Muscle of leg (tissue), 3 donors: ENCODE measurements at regions not wholly inside any gene's neighbourhood (a gene's known extent, or its start where the extent isn't known, plus 50 kb on each side); places are given as distances from the start of the nearest gene placed in this dataset.
A peak's percentile ranks its signal among the peaks of the same experiment; 100 is the strongest.
"Not testable (repeated sequence)": the region's sequence is repeated elsewhere in the genome, so short reads cannot be mapped to it uniquely, and the experiment has no call there.

ENCODE experiments used
- DNase-seq: peaks from one replicate; pipeline ENCODE4 v3.0.0; 2013
- H3K27ac ChIP-seq: one replicate; pipeline ENCODE4 v1.5.1; 2013; ENCODE audit warnings: mild to moderate bottlenecking, low read length, control low read depth
- H3K27me3 ChIP-seq: one replicate; pipeline ENCODE4 v1.6.1; 2013; ENCODE audit warnings: low read length; ENCODE audit not compliant: control insufficient read depth, insufficient read depth
- H3K36me3 ChIP-seq: one replicate; pipeline ENCODE4 v1.6.1; 2013; ENCODE audit warnings: low read length; ENCODE audit not compliant: control insufficient read depth, insufficient read depth
- H3K4me1 ChIP-seq: one replicate; pipeline ENCODE4 v1.6.1; 2013; ENCODE audit warnings: low read length; ENCODE audit not compliant: control insufficient read depth, insufficient read depth
- H3K4me3 ChIP-seq: one replicate; pipeline ENCODE4 v1.5.1; 2013; ENCODE audit warnings: low read length, control low read depth
- H3K9me3 ChIP-seq: replicated peaks from 2 replicates; pipeline ENCODE4 v1.6.1; 2013; ENCODE audit warnings: low read depth, low read length; ENCODE audit not compliant: control insufficient read depth
- WGBS: methylation state at CpG from one replicate; pipeline ENCODE4 v1.1.5; 2013; ENCODE audit warnings: missing lambda C conversion rate; ENCODE audit not compliant: insufficient coverage; 5-methylcytosine and 5-hydroxymethylcytosine counted together

DNA sequence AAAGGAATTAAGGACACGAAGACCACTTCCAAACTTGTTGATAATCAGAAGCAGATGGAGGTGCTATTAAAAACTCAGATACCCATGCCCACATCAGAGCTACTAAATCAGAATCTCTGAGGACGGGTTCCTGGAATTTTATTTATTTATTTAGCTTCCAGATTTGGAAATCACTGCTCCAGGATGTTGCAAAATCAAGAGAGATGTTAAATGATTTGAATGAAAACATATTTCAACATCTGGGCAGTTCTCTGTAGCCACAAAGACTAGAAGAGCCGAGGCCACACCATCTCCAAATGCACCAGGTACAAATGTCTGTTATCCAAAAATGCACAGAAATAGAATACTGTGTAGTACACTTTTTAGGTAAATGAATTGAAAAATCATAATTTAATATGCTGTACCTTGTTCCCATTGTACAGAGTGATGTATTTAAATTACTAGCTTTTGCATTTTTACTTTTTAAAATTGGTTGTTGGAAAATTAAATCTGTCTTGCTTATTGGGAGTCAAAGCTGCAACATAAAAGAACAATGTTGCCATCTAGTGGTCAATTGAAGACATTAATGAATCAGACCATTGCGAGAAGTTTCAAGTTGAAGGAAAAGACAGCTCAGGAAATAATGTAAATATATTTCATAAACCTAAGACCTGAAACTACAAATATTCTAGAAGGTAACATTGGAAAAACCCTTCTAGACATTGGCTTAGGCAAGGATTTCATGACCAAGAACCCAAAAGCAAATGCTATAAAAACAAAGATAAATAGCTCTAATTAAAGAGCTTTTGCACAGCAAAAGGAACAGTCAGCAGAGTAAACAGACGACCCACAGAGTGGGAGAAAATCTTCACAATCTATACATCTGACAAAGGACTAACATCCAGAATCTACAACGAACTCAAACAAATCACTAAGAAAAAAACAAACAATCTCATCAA is 151.3 kb upstream of the TTC29 start:
- Histone ChIP-seq H3K27ac (no peak overlapping the region), H3K27me3 (no peaks in the 10 kb centered on the region), H3K9me3 (no peaks in the 10 kb centered on the region), H3K36me3 (no peaks in the 10 kb centered on the region), H3K4me3 (no peak overlapping the region), H3K4me1 (no peaks in the 10 kb centered on the region)
- DNase-seq = peak; percentile 72
- no CpG with 5 or more reads among the region's 6 CpGs for WGBS

DNA sequence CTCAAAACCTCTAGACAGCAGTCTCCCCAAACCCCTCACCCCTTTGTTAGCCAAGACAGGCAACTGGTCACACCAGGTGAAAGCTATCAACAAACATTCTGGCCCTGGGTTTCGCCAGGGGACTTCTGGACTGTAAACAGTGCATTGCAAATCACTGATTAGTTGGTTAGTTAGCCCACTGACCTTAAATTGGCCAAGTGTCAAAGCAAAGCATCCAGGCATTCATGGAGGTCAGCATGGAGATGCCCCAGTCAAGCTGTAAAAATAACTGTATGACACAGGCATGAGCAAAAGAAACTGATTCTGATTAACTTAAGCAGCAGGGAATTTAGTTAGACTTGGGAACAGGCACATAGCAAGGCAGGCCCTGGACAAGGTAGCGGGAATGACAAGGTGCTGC is 156.0 kb upstream of the TTC29 start:
- Histone ChIP-seq H3K27me3 (no peaks in the 10 kb centered on the region), H3K4me3 (no peak overlapping the region), H3K27ac (no peak overlapping the region), H3K4me1 (peaks cover 7% of the 10 kb centered on the region), H3K36me3 (no peaks in the 10 kb centered on the region), H3K9me3 (no peaks in the 10 kb centered on the region)
- WGBS = 67% methylated on average over 1 of the region's 2 CpGs
- no peak for DNase-seq

DNA sequence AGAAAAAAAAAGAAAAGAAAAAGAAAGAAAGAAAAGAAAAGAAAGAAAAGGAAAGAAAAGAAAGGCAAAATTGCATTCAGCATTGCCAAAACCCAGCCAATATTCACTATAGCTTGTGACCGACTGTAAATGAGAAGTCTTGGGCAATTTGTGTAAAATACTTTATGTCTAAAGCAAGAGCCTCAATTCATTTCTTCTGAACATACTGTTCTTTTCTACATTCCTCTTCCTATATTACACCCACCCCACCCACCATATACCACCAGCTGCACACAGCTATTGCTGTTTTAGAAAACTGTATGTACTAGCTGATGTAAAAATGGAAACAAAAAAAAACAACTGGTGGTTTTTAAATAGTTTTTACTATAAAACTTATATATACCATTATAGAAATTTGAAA is 156.9 kb upstream of the TTC29 start:
- DNase-seq = no peak
- no peak overlapping the region for H3K4me3 ChIP-seq
- no peaks in the 10 kb centered on the region for H3K36me3 ChIP-seq
- no peak overlapping the region for H3K27ac ChIP-seq
- H3K4me1 ChIP-seq = peaks cover 7% of the 10 kb centered on the region
- no peaks in the 10 kb centered on the region for H3K27me3 ChIP-seq
- H3K9me3 ChIP-seq = no peaks in the 10 kb centered on the region
- WGBS = no CpG with 5 or more reads among the region's 1 CpG

GRCh38 chr4:147103403-147103946 is 157.8 kb upstream of the TTC29 start:
- peak; percentile 53 for DNase-seq
- H3K4me3 ChIP-seq = no peak overlapping the region

DNA sequence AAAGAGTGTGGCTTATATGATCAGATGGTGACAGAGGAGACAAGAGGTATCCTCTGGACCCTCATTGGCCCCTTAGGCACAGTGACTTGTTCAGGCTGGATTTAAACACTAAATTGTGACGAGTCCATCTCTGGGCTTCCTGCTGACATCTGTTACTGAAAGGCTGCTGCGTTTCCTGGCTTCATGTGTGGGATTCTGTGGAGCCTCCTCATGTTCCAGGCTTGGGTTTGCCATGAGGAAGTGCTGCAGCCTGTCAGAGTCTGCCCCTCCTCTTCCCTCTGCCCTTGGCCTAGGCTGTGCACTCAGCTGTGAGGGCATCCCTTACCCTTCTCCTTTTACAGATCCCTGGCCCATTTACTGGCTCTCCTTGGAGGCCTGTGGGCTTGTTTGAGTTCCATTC is 159.1 kb upstream of the TTC29 start:
- 50% methylated on average over 2 of the region's 2 CpGs for WGBS
- DNase-seq = peak; percentile 47
- Histone ChIP-seq H3K9me3 (no peaks in the 10 kb centered on the region), H3K4me1 (peaks cover 7% of the 10 kb centered on the region), H3K36me3 (no peaks in the 10 kb centered on the region), H3K4me3 (no peak overlapping the region), H3K27me3 (no peaks in the 10 kb centered on the region), H3K27ac (no peak overlapping the region)

More at GRCh38 chr4:147103403-147103946, 157.8 kb upstream of the TTC29 start:
- Histone ChIP-seq H3K27ac (peak overlapping the region; percentile 60), H3K27me3 (no peaks in the 10 kb centered on the region), H3K4me1 (peaks cover 7% of the 10 kb centered on the region), H3K9me3 (no peaks in the 10 kb centered on the region), H3K36me3 (no peaks in the 10 kb centered on the region)
- WGBS = 20% methylated on average over 4 of the region's 8 CpGs

DNA sequence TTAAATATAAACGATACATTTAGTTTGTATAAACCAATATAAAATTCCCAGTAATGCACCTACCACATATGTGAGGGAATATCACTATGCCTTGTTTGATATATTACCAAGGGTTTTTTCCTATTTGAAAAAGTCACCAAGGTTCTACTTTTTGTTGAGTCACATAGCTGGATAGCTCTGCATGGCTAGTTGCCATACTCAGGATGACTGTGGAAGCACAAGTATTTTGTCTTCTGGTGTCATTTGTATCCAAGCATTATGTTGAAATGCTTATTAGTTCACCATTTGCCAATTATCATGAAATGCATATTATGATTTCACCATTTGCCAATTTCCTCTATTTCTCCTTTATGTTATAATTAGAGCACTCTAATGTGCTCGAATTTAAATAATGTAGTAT is 162.7 kb upstream of the TTC29 start:
- H3K4me1 ChIP-seq = peaks cover 4% of the 10 kb centered on the region
- H3K36me3 ChIP-seq = no peaks in the 10 kb centered on the region
- no peak overlapping the region for H3K4me3 ChIP-seq
- no peak for DNase-seq
- no CpG with 5 or more reads among the region's 2 CpGs for WGBS
- no peak overlapping the region for H3K27ac ChIP-seq
- no peaks in the 10 kb centered on the region for H3K27me3 ChIP-seq
- H3K9me3 ChIP-seq = no peaks in the 10 kb centered on the region

GRCh38 chr4:147109800-147110199 is 164.1 kb upstream of the TTC29 start:
- no peaks in the 10 kb centered on the region for H3K27me3 ChIP-seq
- no peaks in the 10 kb centered on the region for H3K36me3 ChIP-seq
- no peak overlapping the region for H3K4me3 ChIP-seq
- no CpG with 5 or more reads among the region's 1 CpG for WGBS
- no peak overlapping the region for H3K27ac ChIP-seq
- no peaks in the 10 kb centered on the region for H3K4me1 ChIP-seq
- H3K9me3 ChIP-seq = no peaks in the 10 kb centered on the region
- DNase-seq = no peak

DNA sequence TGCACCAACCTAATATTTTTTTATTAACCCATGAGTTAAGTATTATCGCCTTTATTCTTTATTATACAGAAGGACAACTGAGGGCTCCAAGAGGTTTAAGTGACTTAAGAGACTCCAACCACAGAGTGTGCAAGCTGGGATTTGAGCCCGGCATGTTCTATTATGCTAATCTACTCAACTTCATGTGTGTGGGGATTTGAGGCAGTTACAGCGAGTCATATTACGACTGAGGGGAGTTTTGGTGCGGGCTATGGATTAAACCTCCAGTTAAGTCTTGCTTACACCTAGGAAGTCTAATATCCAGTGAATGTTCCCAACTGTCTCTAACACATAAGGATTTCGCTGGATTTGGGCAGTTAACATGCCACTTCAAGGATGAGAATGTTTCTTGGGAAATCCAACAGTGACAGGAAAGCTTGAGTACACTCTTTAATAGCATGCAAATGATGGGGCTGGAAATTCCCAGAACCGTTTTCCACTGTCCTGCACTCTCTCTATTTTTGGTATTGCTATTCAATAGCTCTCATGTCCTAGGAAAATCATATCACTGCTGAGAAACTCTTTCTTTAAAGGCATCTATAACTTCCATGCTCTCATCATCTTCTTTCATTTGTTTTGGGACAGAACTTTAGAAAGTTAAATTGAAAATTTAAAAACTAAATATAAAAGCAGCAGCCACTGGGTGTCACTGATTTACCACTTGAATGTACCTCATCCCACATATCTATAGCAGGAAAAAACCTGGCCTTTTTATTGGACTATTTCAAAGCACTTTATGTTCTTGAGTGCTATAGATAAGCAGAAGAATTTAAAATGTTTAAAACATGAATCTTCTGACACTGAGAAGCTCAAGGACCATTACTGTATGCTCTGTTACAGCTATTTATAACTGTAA is 165.1 kb upstream of the TTC29 start:
- H3K27ac ChIP-seq = no peak overlapping the region
- DNase-seq = peak; percentile 52
- no peaks in the 10 kb centered on the region for H3K36me3 ChIP-seq
- no peak overlapping the region for H3K4me3 ChIP-seq
- H3K9me3 ChIP-seq = no peaks in the 10 kb centered on the region
- H3K4me1 ChIP-seq = no peaks in the 10 kb centered on the region
- H3K27me3 ChIP-seq = no peaks in the 10 kb centered on the region
- WGBS = no CpG with 5 or more reads among the region's 7 CpGs

DNA sequence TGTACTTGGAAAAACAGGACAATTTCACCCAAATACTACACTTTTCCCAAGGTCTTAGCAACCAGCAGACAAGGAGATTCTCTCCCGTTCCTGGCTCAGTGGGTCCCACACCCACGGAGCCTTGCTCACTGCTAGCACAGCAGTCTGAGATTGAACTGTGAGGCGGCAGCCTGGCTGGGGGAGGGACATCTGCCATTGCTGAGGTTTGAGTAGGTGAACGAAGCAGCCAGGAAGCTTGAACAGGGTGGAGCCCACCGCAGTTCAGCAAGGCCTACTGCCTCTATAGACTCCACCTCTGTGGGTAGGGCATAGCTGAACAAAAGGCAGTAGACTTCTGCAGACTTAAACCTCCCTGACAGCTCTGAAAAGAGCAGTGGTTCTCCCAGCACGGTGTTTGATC is 166.5 kb upstream of the TTC29 start:
- not testable (repeated sequence) for H3K4me3 ChIP-seq
- WGBS = 56% methylated on average over 4 of the region's 6 CpGs

DNA sequence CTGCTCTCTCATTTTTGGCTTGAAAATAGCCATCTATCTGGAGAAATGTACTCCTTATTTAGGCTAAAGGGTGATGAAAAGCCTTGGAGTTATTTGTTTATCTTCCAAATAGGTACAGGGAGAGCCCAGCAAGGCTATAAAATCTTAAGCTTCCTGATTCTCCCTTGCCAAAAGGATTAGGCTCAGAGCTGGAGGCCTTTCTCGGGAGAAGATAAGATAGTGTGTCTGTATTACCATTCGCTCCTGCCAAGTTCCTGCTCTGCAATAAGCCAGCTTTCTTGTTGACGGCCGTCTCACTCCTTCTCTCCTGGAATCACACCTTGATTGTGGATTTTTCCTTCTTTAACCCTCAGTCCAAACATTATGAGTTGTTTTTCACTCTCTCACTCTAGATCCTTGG is 171.8 kb upstream of the TTC29 start:
- H3K27ac ChIP-seq = no peak overlapping the region
- H3K36me3 ChIP-seq = no peaks in the 10 kb centered on the region
- H3K4me1 ChIP-seq = no peaks in the 10 kb centered on the region
- H3K9me3 ChIP-seq = no peaks in the 10 kb centered on the region
- no CpG with 5 or more reads among the region's 4 CpGs for WGBS
- no peak overlapping the region for H3K4me3 ChIP-seq
- peak; percentile 42 for DNase-seq
- H3K27me3 ChIP-seq = no peaks in the 10 kb centered on the region

More for the DNA sequence above, 166.5 kb upstream of the TTC29 start:
- not testable (repeated sequence) for H3K4me1 ChIP-seq, H3K36me3 ChIP-seq, H3K27ac ChIP-seq, H3K9me3 ChIP-seq, H3K27me3 ChIP-seq, DNase-seq
